SK-N-SH treated with all-trans-retinoic acid at 6 μM for 48 hours (cell line): ENCODE measurements at regions not wholly inside any gene's neighbourhood (a gene's known extent, or its start where the extent isn't known, plus 50 kb on each side); places are given as distances from the start of the nearest gene placed in this dataset.

Experiments used
- ARNTL ChIP-seq: fragments of 450-650 bp; formaldehyde crosslinking; IDR thresholded peaks from 2 replicates; pipeline ENCODE4 v1.5.0; 2020; ENCODE audit warnings: low read depth, mild to moderate bottlenecking, moderate library complexity, borderline replicate concordance
- CSDC2 ChIP-seq: fragments of 250-450 bp; sonication (Bioruptor Pico); IDR thresholded peaks from 2 replicates; pipeline ENCODE4 v1.5.0; 2020; ENCODE audit warnings: mild to moderate bottlenecking, moderate library complexity
- ISL1 ChIP-seq: fragments of 250-450 bp; sonication (Bioruptor Pico); IDR thresholded peaks from 2 replicates; pipeline ENCODE4 v2.1.2; 2022; ENCODE audit warnings: mild to moderate bottlenecking, moderate library complexity
- SNAI2 ChIP-seq: fragments of 250-450 bp; sonication (Bioruptor Pico); IDR thresholded peaks from 2 replicates; pipeline ENCODE4 v1.5.0; 2020; ENCODE audit warnings: mild to moderate bottlenecking, moderate library complexity
- TF ChIP-seq, protein P1 (sequence below): fragments of 250-450 bp; sonication (Bioruptor Pico); IDR thresholded peaks from 2 replicates; pipeline ENCODE4 v1.8.0; 2021; ENCODE audit warnings: low read depth, mild to moderate bottlenecking, moderate library complexity, borderline replicate concordance

DNA sequence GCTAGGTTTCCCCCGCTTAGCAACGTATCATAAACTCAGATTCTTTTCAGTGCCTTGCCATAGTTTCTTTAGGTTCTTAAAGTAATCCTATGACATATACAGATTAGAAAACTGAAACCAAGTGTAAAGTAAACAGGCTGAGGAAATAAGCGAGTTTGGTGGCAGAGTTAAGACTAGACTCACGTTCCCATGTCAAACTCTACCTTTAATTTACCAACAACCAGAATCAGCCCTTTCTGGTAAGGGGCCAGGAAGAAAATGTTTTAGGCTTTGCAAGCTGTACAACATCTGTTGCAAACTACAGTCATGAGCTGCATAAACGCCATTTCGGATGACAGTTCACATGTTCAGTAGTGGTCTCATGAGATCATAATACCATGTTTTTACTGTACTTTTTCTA, 128.0 kb upstream of the PRICKLE2 start:
- TF ChIP-seq, protein P1, sequence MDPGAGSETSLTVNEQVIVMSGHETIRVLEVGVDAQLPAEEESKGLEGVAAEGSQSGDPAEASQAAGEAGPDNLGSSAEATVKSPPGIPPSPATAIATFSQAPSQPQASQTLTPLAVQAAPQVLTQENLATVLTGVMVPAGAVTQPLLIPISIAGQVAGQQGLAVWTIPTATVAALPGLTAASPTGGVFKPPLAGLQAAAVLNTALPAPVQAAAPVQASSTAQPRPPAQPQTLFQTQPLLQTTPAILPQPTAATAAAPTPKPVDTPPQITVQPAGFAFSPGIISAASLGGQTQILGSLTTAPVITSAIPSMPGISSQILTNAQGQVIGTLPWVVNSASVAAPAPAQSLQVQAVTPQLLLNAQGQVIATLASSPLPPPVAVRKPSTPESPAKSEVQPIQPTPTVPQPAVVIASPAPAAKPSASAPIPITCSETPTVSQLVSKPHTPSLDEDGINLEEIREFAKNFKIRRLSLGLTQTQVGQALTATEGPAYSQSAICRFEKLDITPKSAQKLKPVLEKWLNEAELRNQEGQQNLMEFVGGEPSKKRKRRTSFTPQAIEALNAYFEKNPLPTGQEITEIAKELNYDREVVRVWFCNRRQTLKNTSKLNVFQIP (CRISPR knock-in tag), result no peak
- TF ChIP-seq CSDC2 (CRISPR knock-in tag) (no peak), SNAI2 (CRISPR knock-in tag) (no peak), ARNTL (CRISPR knock-in tag) (no peak), ISL1 (CRISPR knock-in tag) (no peak)
